ENCODE measurements at regions not wholly inside any gene's neighbourhood (a gene's known extent, or its start where the extent isn't known, plus 50 kb on each side); places are given as distances from the start of the nearest gene placed in this dataset.

GRCh38 chr4:131534944-131535645 lies 1614.0 kb upstream of the PCDH10 start:
- Histone ChIP-seq H3K27ac (ENCODE audit: extremely low read depth, low read depth, low read length) (no peak overlapping the region), H3K4me1 (ENCODE audit: control insufficient read depth, insufficient read depth, low read length) (no peaks in the 10 kb centered on the region), H3K9me3 (ENCODE audit: control insufficient read depth, insufficient read depth, low read depth, low read length) (no peaks in the 10 kb centered on the region), H3K4me3 (ENCODE audit: low read depth, low read length) (no peak overlapping the region), H3K36me3 (ENCODE audit: control insufficient read depth in 2 of 2, insufficient read depth in 1 of 2, low read length in 2 of 2) (no peaks in the 10 kb centered on the region)
- TF ChIP-seq ZNF148 (tag by site-specific recombination; IDR thresholded peaks at IDR 0.05; ENCODE audit: borderline replicate concordance), result no peak
- TF ChIP-seq ZNF19 (tag by site-specific recombination; IDR thresholded peaks at IDR 0.05; ENCODE audit: low read depth), result no peak
- TF ChIP-seq FEZF1 (tag by site-specific recombination; IDR thresholded peaks at IDR 0.05), result no peak
- no peak for TF ChIP-seq TSHZ1 (tag by site-specific recombination; IDR thresholded peaks at IDR 0.05; ENCODE audit: borderline replicate concordance)
- ChIA-PET CTCF (no interaction called here), POLR2A (no interaction called here)

- Histone ChIP-seq H3K27ac (ENCODE audit: extremely low read depth, low read depth, low read length) (no peak overlapping the region), H3K4me1 (ENCODE audit: control insufficient read depth, insufficient read depth, low read length) (no peaks in the 10 kb centered on the region), H3K9me3 (ENCODE audit: control insufficient read depth, insufficient read depth, low read depth, low read length) (no peaks in the 10 kb centered on the region), H3K36me3 (ENCODE audit: control insufficient read depth in 2 of 2, insufficient read depth in 1 of 2, low read length in 2 of 2) (no peaks in the 10 kb centered on the region), H3K4me3 (ENCODE audit: low read depth, low read length) (no peak overlapping the region)
- TF ChIP-seq ZNF629 (tag by site-specific recombination; IDR thresholded peaks at IDR 0.05) (no peak), ZNF521 (tag by site-specific recombination; IDR thresholded peaks at IDR 0.05) (no peak), ZNF544 (tag by site-specific recombination; IDR thresholded peaks at IDR 0.05) (no peak), ZNF121 (tag by site-specific recombination; IDR thresholded peaks at IDR 0.05) (no peak), BCL11A (tag by site-specific recombination; IDR thresholded peaks at IDR 0.05; ENCODE audit: low read depth) (no peak), ZBTB21 (tag by site-specific recombination; IDR thresholded peaks at IDR 0.05) (no peak), ZXDB (tag by site-specific recombination; IDR thresholded peaks at IDR 0.05) (no peak), ZNF404 (tag by site-specific recombination; IDR thresholded peaks at IDR 0.05) (no peak), ZNF530 (tag by site-specific recombination; IDR thresholded peaks at IDR 0.05; ENCODE audit: low read depth) (no peak)
- ChIA-PET CTCF (no interaction called here), POLR2A (no interaction called here)
Observed at GRCh38 chr4:131540256-131540655, 1608.8 kb upstream of the PCDH10 start.

- no peaks in the 10 kb centered on the region for H3K9me3 ChIP-seq (ENCODE audit: control insufficient read depth, insufficient read depth, low read depth, low read length)
- TF ChIP-seq ZNF658 (tag by site-specific recombination; IDR thresholded peaks at IDR 0.05), result no peak
- no peak for TF ChIP-seq ZNF513 (tag by site-specific recombination; IDR thresholded peaks at IDR 0.05)
- TF ChIP-seq ZNF362 (tag by site-specific recombination; IDR thresholded peaks at IDR 0.05), result no peak
- TF ChIP-seq ZNF354C (tag by site-specific recombination; IDR thresholded peaks at IDR 0.05; ENCODE audit: borderline replicate concordance, low read depth), result no peak
- no peak for TF ChIP-seq ZNF2 (tag by site-specific recombination; IDR thresholded peaks at IDR 0.05)
- TF ChIP-seq ZNF830 (tag by site-specific recombination; IDR thresholded peaks at IDR 0.05; ENCODE audit: low read depth), result no peak
- no peak for TF ChIP-seq KLF8 (tag by site-specific recombination; IDR thresholded peaks at IDR 0.05)
- no peak for TF ChIP-seq ZNF558 (tag by site-specific recombination; IDR thresholded peaks at IDR 0.05)
- TF ChIP-seq ZNF48 (tag by site-specific recombination; IDR thresholded peaks at IDR 0.05), result no peak
- TF ChIP-seq BCL11B (tag by site-specific recombination; IDR thresholded peaks at IDR 0.05; ENCODE audit: low read depth), result no peak
- no peak for TF ChIP-seq ZNF837 (tag by site-specific recombination; IDR thresholded peaks at IDR 0.05)
- TF ChIP-seq OVOL3 (tag by site-specific recombination; IDR thresholded peaks at IDR 0.05), result no peak
- CTCF ChIA-PET, result no interaction called here
- no peak overlapping the region for H3K4me3 ChIP-seq (ENCODE audit: low read depth, low read length)
- no peak overlapping the region for H3K27ac ChIP-seq (ENCODE audit: extremely low read depth, low read depth, low read length)
- H3K36me3 ChIP-seq (ENCODE audit: control insufficient read depth in 2 of 2, insufficient read depth in 1 of 2, low read length in 2 of 2), result no peaks in the 10 kb centered on the region
- no peaks in the 10 kb centered on the region for H3K4me1 ChIP-seq (ENCODE audit: control insufficient read depth, insufficient read depth, low read length)
- POLR2A ChIA-PET, result no interaction called here
Observed at GRCh38 chr4:131547506-131547981, 1601.5 kb upstream of the PCDH10 start.

All from HEK293 (cell line).